ENCODE measurements at regions not wholly inside any gene's neighbourhood (a gene's known extent, or its start where the extent isn't known, plus 50 kb on each side); places are given as distances from the start of the nearest gene placed in this dataset.

DNA sequence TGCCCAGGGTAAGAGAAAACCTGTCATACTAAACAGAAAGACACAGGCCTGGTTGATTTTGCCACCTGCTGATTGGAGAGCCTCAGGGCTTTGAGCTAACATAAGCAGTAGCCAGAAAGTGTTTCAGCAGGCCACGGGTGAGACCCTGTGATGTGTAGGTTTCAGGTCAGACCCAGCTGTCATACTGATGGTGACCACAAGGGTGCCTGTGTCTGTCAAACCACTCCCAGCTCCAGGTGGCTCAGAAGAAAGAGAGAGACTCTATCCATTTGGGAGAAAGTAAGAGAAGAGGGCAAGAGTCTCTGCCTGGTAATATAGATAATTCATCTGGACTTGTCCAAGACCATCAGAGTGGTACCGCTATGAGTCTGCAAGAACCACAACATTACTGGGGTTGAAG lies 72.8 kb upstream of the NLRP2B start:
- Histone ChIP-seq H3K36me3 (ENCODE audit: insufficient read depth, low read length) (no peaks in the 10 kb centered on the region), H3K4me3 (ENCODE audit: low read length) (no peak overlapping the region), H3K4me2 (ENCODE audit: low read length) (no peak overlapping the region), H3K79me2 (replicated peaks; ENCODE audit: insufficient read depth, low read length) (no peaks in the 10 kb centered on the region), H3K27me3 (ENCODE audit: insufficient read depth, low read depth, low read length) (no peaks in the 10 kb centered on the region), H2AFZ (ENCODE audit: low read depth, low read length) (no peak overlapping the region), H3K9me3 (ENCODE audit: low read length) (no peaks in the 10 kb centered on the region), H3K9me2 (ENCODE audit: insufficient read depth, low read length) (no peaks in the 10 kb centered on the region), H4K20me1 (ENCODE audit: insufficient read depth) (no peaks in the 10 kb centered on the region), H3F3A (ENCODE audit: insufficient read depth, low read length, poor library complexity, severe bottlenecking) (no peaks in the 10 kb centered on the region), H3K27ac (ENCODE audit: low read length) (no peak overlapping the region), H3K9ac (ENCODE audit: low read length) (no peak overlapping the region)
- TF ChIP-seq, protein P1, sequence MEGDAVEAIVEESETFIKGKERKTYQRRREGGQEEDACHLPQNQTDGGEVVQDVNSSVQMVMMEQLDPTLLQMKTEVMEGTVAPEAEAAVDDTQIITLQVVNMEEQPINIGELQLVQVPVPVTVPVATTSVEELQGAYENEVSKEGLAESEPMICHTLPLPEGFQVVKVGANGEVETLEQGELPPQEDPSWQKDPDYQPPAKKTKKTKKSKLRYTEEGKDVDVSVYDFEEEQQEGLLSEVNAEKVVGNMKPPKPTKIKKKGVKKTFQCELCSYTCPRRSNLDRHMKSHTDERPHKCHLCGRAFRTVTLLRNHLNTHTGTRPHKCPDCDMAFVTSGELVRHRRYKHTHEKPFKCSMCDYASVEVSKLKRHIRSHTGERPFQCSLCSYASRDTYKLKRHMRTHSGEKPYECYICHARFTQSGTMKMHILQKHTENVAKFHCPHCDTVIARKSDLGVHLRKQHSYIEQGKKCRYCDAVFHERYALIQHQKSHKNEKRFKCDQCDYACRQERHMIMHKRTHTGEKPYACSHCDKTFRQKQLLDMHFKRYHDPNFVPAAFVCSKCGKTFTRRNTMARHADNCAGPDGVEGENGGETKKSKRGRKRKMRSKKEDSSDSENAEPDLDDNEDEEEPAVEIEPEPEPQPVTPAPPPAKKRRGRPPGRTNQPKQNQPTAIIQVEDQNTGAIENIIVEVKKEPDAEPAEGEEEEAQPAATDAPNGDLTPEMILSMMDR (IDR thresholded peaks at IDR 0.05; ENCODE audit: poor library complexity, severe bottlenecking) = no peak
- no peak for TF ChIP-seq MXI1 (conservative IDR thresholded peaks at IDR 0.05; ENCODE audit: poor library complexity, severe bottlenecking)
- TF ChIP-seq POLR2AphosphoS5 (IDR thresholded peaks at IDR 0.05) = no peak
- no peak for TF ChIP-seq TAF1 (IDR thresholded peaks at IDR 0.05; ENCODE audit: low read depth)
- no peak for TF ChIP-seq SMC3 (conservative IDR thresholded peaks at IDR 0.05; ENCODE audit: poor library complexity)
- TF ChIP-seq, protein P2, sequence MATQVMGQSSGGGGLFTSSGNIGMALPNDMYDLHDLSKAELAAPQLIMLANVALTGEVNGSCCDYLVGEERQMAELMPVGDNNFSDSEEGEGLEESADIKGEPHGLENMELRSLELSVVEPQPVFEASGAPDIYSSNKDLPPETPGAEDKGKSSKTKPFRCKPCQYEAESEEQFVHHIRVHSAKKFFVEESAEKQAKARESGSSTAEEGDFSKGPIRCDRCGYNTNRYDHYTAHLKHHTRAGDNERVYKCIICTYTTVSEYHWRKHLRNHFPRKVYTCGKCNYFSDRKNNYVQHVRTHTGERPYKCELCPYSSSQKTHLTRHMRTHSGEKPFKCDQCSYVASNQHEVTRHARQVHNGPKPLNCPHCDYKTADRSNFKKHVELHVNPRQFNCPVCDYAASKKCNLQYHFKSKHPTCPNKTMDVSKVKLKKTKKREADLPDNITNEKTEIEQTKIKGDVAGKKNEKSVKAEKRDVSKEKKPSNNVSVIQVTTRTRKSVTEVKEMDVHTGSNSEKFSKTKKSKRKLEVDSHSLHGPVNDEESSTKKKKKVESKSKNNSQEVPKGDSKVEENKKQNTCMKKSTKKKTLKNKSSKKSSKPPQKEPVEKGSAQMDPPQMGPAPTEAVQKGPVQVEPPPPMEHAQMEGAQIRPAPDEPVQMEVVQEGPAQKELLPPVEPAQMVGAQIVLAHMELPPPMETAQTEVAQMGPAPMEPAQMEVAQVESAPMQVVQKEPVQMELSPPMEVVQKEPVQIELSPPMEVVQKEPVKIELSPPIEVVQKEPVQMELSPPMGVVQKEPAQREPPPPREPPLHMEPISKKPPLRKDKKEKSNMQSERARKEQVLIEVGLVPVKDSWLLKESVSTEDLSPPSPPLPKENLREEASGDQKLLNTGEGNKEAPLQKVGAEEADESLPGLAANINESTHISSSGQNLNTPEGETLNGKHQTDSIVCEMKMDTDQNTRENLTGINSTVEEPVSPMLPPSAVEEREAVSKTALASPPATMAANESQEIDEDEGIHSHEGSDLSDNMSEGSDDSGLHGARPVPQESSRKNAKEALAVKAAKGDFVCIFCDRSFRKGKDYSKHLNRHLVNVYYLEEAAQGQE (IDR thresholded peaks at IDR 0.05; ENCODE audit: borderline replicate concordance) = no peak
- TF ChIP-seq RAD21 (conservative IDR thresholded peaks at IDR 0.05) = no peak
- TF ChIP-seq EZH2 (IDR thresholded peaks at IDR 0.05; ENCODE audit: borderline replicate concordance, insufficient read depth, low read length, poor library complexity, severe bottlenecking) = no peak
- TF ChIP-seq EP300 (conservative IDR thresholded peaks at IDR 0.05; ENCODE audit: poor library complexity, severe bottlenecking) = no peak

DNA sequence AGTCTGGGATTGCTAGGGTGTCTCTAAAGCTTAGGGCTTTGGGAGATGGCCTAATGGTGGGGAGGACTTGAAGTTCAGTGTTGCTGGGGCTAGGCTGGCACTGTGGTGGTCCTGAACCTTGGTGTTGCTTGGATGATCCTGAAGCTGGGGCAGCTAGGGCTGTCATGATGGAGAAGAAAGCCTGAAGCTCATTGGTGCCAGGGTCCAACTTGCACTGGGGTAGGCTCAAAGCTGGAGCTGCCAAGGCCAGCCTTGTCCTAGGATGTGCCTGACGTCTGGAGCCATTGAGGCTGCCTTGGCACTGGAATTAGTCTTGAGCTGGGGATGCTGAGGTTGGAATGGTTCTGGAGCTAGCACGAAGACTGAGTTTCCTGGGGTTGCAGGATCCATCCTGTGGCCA lies 61.0 kb upstream of the NLRP2B start:
- Histone ChIP-seq H3K27me3 (ENCODE audit: insufficient read depth, low read depth, low read length) (no peaks in the 10 kb centered on the region), H3K27ac (ENCODE audit: low read length) (no peak overlapping the region), H3K4me3 (ENCODE audit: low read length) (no peak overlapping the region), H4K20me1 (ENCODE audit: insufficient read depth) (no peaks in the 10 kb centered on the region), H3K9me2 (ENCODE audit: insufficient read depth, low read length) (no peaks in the 10 kb centered on the region), H2AFZ (ENCODE audit: low read depth, low read length) (no peak overlapping the region), H3K36me3 (ENCODE audit: insufficient read depth, low read length) (no peaks in the 10 kb centered on the region), H3K4me2 (ENCODE audit: low read length) (no peak overlapping the region), H3K9me3 (ENCODE audit: low read length) (no peaks in the 10 kb centered on the region), H3F3A (ENCODE audit: insufficient read depth, low read length, poor library complexity, severe bottlenecking) (no peaks in the 10 kb centered on the region), H3K79me2 (replicated peaks; ENCODE audit: insufficient read depth, low read length) (no peaks in the 10 kb centered on the region), H3K9ac (ENCODE audit: low read length) (no peak overlapping the region)
- no peak for TF ChIP-seq RAD21 (conservative IDR thresholded peaks at IDR 0.05)
- no peak for TF ChIP-seq MXI1 (conservative IDR thresholded peaks at IDR 0.05; ENCODE audit: poor library complexity, severe bottlenecking)
- no peak for TF ChIP-seq EZH2 (IDR thresholded peaks at IDR 0.05; ENCODE audit: borderline replicate concordance, insufficient read depth, low read length, poor library complexity, severe bottlenecking)
- no peak for TF ChIP-seq TAF1 (IDR thresholded peaks at IDR 0.05; ENCODE audit: low read depth)
